Inferior parietal cortex (tissue), 1 donor: ENCODE measurements at regions not wholly inside any gene's neighbourhood (a gene's known extent, or its start where the extent isn't known, plus 50 kb on each side); places are given as distances from the start of the nearest gene placed in this dataset.

Experiments used
- DNase-seq: peaks from one replicate; pipeline ENCODE4 v3.0.0-alpha.2; 2016; ENCODE audit errors: extremely low spot score

GRCh38 chr4:71156616-71157015 lies 163.2 kb downstream of the DCK start:
- DNase-seq = no peak

- DNase-seq = no peak
Measured at GRCh38 chr4:71162386-71162785, 168.9 kb downstream of the DCK start.

GRCh38 chr4:71163317-71163716 lies 169.9 kb downstream of the DCK start:
- DNase-seq = no peak

- DNase-seq = no peak
Measured at GRCh38 chr4:71167083-71167482, 171.7 kb upstream of the SLC4A4 start.

- no peak for DNase-seq
Measured at GRCh38 chr4:71171592-71171991, 167.2 kb upstream of the SLC4A4 start.

GRCh38 chr4:71181332-71181731 lies 157.5 kb upstream of the SLC4A4 start:
- DNase-seq = no peak

GRCh38 chr4:71184195-71184781 lies 154.5 kb upstream of the SLC4A4 start:
- peak; percentile 70 for DNase-seq

- no peak for DNase-seq
Measured at GRCh38 chr4:71185037-71185436, 153.8 kb upstream of the SLC4A4 start.

- no peak for DNase-seq
Measured at GRCh38 chr4:71186257-71186565, 152.6 kb upstream of the SLC4A4 start.

- no peak for DNase-seq
Measured at GRCh38 chr4:71186566-71187403, 152.0 kb upstream of the SLC4A4 start.

GRCh38 chr4:71187404-71188155 lies 151.2 kb upstream of the SLC4A4 start:
- no peak for DNase-seq

GRCh38 chr4:71188156-71188640 lies 150.6 kb upstream of the SLC4A4 start:
- DNase-seq = no peak

- DNase-seq = no peak
Measured at GRCh38 chr4:71188951-71189350, 149.9 kb upstream of the SLC4A4 start.

- DNase-seq = no peak
Measured at GRCh38 chr4:71189471-71189870, 149.3 kb upstream of the SLC4A4 start.

- DNase-seq = no peak
Measured at GRCh38 chr4:71194454-71194853, 144.4 kb upstream of the SLC4A4 start.

GRCh38 chr4:71195924-71196323 lies 142.9 kb upstream of the SLC4A4 start:
- no peak for DNase-seq

- no peak for DNase-seq
Measured at GRCh38 chr4:71198958-71199357, 139.9 kb upstream of the SLC4A4 start.

GRCh38 chr4:71201057-71201456 lies 137.8 kb upstream of the SLC4A4 start:
- DNase-seq = no peak

GRCh38 chr4:71201817-71202576 lies 136.8 kb upstream of the SLC4A4 start:
- no peak for DNase-seq

GRCh38 chr4:71202705-71203104 lies 136.1 kb upstream of the SLC4A4 start:
- DNase-seq = no peak

- no peak for DNase-seq
Measured at GRCh38 chr4:71204056-71204455, 134.8 kb upstream of the SLC4A4 start.

- no peak for DNase-seq
Measured at GRCh38 chr4:71206763-71207162, 132.1 kb upstream of the SLC4A4 start.
